Endothelial cell (in vitro differentiated cells): ENCODE measurements at regions not wholly inside any gene's neighbourhood (a gene's known extent, or its start where the extent isn't known, plus 50 kb on each side); places are given as distances from the start of the nearest gene placed in this dataset.

ENCODE experiments used
- DNase-seq: peaks from one replicate; pipeline ENCODE4 v3.0.0; 2021; ENCODE audit warnings: low spot score
- H3K27ac Mint-ChIP-seq: one replicate; pipeline ENCODE4 v1.8.0; 2021; ENCODE audit warnings: mixed read lengths, inconsistent platforms; ENCODE audit not compliant: unreplicated experiment
- H3K27me3 Mint-ChIP-seq: one replicate; pipeline ENCODE4 v1.8.0; 2021; ENCODE audit warnings: mild to moderate bottlenecking, moderate library complexity, mixed read lengths, inconsistent platforms; ENCODE audit not compliant: unreplicated experiment
- H3K36me3 Mint-ChIP-seq: one replicate; pipeline ENCODE4 v1.8.0; 2021; ENCODE audit warnings: mild to moderate bottlenecking, low read depth, mixed read lengths, inconsistent platforms; ENCODE audit not compliant: unreplicated experiment
- H3K4me1 Mint-ChIP-seq: one replicate; pipeline ENCODE4 v1.8.0; 2021; ENCODE audit warnings: mild to moderate bottlenecking, mixed read lengths, inconsistent platforms; ENCODE audit not compliant: unreplicated experiment
- H3K4me3 Mint-ChIP-seq: one replicate; pipeline ENCODE4 v1.8.0; 2021; ENCODE audit warnings: mild to moderate bottlenecking, mixed read lengths, inconsistent platforms; ENCODE audit not compliant: unreplicated experiment
- H3K9me3 Mint-ChIP-seq: one replicate; pipeline ENCODE4 v1.8.0; 2021; ENCODE audit warnings: mixed read lengths, inconsistent platforms; ENCODE audit not compliant: unreplicated experiment
- CTCF ChIP-seq: fragments of 200-600 bp; sonication (generic); IDR thresholded peaks from one replicate; pipeline ENCODE4 v1.5.0; 2021; ENCODE audit warnings: antibody characterized with exemption; ENCODE audit not compliant: unreplicated experiment

GRCh38 chr14:27410981-27411380 is 813.1 kb upstream of the NOVA1 start:
- H3K4me1 Mint-ChIP-seq, result no peaks in the 10 kb centered on the region
- no peak for TF ChIP-seq CTCF
- H3K27ac Mint-ChIP-seq, result no peak overlapping the region
- no peak for DNase-seq
- H3K36me3 Mint-ChIP-seq, result no peaks in the 10 kb centered on the region
- H3K9me3 Mint-ChIP-seq, result no peaks in the 10 kb centered on the region
- no peak overlapping the region for H3K4me3 Mint-ChIP-seq
- no peaks in the 10 kb centered on the region for H3K27me3 Mint-ChIP-seq

- Mint-ChIP-seq H3K36me3 (no peaks in the 10 kb centered on the region), H3K9me3 (no peaks in the 10 kb centered on the region), H3K4me1 (no peaks in the 10 kb centered on the region), H3K4me3 (no peak overlapping the region), H3K27me3 (no peaks in the 10 kb centered on the region), H3K27ac (no peak overlapping the region)
- TF ChIP-seq CTCF, result no peak
- DNase-seq, result no peak
Measured at GRCh38 chr14:27427796-27428195, 830.0 kb upstream of the NOVA1 start.

GRCh38 chr14:27435923-27436670 is 838.3 kb upstream of the NOVA1 start:
- no peak overlapping the region for H3K4me3 Mint-ChIP-seq
- no peaks in the 10 kb centered on the region for H3K4me1 Mint-ChIP-seq
- no peak overlapping the region for H3K27ac Mint-ChIP-seq
- no peaks in the 10 kb centered on the region for H3K36me3 Mint-ChIP-seq
- DNase-seq, result no peak
- H3K9me3 Mint-ChIP-seq, result no peaks in the 10 kb centered on the region
- no peak for TF ChIP-seq CTCF
- peaks cover 2% of the 10 kb centered on the region for H3K27me3 Mint-ChIP-seq

- no peak overlapping the region for H3K4me3 Mint-ChIP-seq
- no peaks in the 10 kb centered on the region for H3K27me3 Mint-ChIP-seq
- H3K27ac Mint-ChIP-seq, result no peak overlapping the region
- no peaks in the 10 kb centered on the region for H3K36me3 Mint-ChIP-seq
- H3K9me3 Mint-ChIP-seq, result no peaks in the 10 kb centered on the region
- TF ChIP-seq CTCF, result no peak
- H3K4me1 Mint-ChIP-seq, result no peaks in the 10 kb centered on the region
- DNase-seq, result no peak
Measured at GRCh38 chr14:27484633-27485032, 886.8 kb upstream of the NOVA1 start.

- H3K27ac Mint-ChIP-seq, result no peak overlapping the region
- TF ChIP-seq CTCF, result no peak
- H3K4me1 Mint-ChIP-seq, result no peaks in the 10 kb centered on the region
- H3K4me3 Mint-ChIP-seq, result no peak overlapping the region
- no peaks in the 10 kb centered on the region for H3K27me3 Mint-ChIP-seq
- no peak for DNase-seq
- no peaks in the 10 kb centered on the region for H3K9me3 Mint-ChIP-seq
- H3K36me3 Mint-ChIP-seq, result no peaks in the 10 kb centered on the region
Measured at GRCh38 chr14:27485193-27485592, 887.4 kb upstream of the NOVA1 start.
